Stimulated activated CD8-positive, alpha-beta memory T cell treated with anti-CD3 and anti-CD28 coated beads, Interleukin-2, amount 100 ng/mL, for 48 hours (primary cell): ENCODE measurements at regions not wholly inside any gene's neighbourhood (a gene's known extent, or its start where the extent isn't known, plus 50 kb on each side); places are given as distances from the start of the nearest gene placed in this dataset.

ENCODE experiments used
- DNase-seq, 2 donors: peaks; one replicate each; pipeline ENCODE4 v3.0.0-alpha.2; 2020; ENCODE audit warnings: low read depth in 2 of 2

DNA sequence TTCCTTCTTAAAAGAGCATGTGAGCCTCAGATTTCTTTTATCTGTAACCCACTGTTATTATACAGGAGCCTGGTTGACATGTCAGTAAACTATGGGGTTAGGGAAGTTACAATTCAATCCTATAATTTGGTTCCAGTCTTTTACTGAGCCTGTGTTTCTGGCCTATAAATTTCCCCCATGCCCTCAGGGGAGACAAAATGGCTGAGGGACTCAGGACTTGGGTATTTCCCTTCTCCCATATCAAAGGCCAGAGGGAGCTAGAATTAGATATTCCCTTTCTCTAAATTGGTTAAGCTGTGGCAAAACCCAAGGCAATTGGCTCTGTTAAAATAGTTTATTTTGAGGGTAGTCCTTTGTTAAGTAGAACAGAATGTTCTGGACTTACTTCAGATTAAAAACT, 823.2 kb downstream of the TLE1 start:
- no peak for DNase-seq

DNA sequence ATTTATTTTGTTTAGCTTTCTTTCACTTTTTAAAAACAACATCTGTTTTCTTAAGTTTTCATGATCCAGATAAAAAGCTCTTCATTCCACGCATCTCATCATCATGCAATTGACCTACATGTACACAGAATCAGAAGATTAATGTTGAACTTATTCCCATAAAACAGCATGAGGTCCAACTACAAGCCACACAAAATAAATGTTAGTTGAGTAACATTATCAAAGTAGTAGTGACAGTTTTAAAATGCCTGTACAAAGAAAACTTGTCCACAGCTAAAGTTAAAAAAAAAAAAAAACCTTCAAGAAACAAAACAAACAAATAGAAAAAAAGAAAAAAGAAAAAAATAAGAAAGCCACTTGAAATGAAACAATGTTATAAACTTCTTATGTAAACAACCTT, 846.3 kb downstream of the TLE1 start:
- no peak for DNase-seq

DNA sequence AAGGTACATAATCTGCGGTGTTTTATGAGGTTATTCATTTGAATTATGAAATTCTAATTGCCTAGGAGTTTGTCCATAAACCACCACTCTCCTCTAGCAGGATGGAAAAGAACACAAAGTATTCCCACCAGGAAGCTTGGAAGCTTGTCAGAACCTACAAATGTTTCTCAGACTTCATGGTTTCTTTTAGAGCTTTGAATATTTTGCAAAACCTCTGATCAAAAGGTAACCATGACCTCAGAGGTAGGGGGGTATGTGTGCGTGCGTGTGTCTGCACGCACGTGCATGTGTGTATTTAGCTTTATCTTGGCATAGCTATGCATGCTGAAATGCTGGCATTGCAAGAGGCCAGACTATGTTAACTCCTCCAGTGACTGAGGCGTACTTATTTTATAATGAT, 847.0 kb downstream of the TLE1 start:
- no peak for DNase-seq

DNA sequence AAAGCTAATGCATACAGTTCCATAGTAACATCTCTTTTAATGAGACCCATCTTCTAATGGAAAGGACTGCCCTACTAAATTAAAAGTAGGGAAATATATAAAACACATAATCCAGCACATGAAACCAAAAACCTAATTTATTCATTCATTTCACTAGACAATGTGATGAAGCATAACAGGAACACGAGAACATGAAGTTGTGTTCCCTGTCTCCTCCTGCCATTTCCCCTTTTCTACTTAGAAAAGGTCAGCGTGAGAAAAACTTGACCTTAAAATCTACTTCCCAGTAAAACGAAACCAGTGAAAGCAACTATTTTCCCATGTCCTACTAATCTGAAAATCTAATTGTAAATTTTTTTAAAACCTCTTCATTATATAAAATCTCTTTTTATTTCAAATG, 847.5 kb downstream of the TLE1 start:
- no peak for DNase-seq

DNA sequence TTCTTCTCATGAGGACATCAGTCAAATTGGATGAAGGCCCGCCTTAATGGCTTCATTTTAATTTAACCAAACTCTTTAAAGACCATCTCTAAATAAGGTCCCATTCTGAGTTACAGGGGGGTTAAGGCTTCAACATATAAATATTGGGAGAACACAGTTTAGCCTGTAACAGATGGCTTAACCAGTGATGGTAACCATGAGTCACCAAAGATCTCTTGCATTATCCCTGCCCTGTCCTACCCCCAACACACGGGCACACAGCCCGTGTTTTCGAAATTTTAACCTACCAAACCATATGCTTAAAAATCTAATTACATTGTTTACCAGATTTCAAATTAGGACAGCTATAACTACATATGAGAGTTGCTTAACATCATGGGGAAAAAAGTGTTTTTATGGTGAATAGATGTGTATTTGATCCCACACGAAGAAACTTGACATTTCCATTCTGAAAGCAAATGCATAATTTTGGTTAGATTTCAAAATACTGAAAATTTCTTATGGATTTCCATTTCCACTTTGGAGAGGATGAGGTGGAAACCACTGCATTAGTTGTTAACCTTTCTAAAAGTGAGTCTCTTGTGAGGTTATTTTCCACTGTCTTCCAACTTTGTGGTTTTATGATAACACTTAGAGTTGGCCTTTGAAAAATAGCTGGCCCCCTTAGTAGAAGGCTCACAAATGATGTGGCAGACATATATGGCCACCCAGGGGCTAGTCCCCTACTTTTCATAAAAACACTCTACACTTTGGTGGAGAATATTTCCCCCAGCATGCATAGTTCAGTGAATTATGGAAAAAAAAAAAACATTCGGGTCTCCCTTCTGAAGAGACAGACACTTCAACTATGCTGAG, 849.3 kb downstream of the TLE1 start:
- no peak for DNase-seq

DNA sequence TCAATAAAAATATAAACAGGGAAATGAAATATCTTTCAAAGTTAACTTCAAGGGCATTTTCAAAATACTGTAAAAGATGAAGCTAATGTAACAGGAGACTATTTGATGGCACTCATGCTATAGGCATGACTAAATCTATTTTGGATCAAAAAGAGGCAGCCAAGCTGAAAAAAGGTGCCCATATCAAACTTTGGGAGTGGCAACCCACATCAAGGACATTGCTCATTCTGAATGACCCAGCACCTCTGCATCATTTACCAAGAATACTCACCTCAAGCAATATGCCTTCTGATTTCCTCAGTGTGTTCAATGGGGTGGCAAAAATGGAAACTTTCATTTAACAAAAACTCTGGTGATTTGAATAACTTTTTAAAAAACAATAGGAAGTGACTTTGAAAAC, 853.3 kb downstream of the TLE1 start:
- DNase-seq = no peak

DNA sequence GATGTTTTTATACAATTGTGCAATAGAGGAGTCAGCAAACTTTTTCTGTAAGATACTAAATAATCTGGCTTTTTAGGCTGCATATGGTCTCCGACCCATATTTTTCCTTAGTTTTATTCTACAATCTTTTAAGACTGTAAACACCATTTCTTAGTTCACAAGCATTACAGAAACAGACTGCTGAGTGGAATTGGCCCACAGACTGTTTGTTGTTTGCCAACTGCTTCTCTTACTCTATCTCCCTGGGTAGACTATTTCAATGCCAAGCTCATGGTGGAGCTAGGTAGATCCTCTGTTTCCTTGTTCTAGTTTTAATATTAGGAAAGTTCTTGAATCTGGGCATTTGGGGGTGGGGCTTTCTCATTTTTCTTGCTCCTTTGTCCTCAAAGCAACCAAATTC, 857.6 kb downstream of the TLE1 start:
- DNase-seq = no peak

DNA sequence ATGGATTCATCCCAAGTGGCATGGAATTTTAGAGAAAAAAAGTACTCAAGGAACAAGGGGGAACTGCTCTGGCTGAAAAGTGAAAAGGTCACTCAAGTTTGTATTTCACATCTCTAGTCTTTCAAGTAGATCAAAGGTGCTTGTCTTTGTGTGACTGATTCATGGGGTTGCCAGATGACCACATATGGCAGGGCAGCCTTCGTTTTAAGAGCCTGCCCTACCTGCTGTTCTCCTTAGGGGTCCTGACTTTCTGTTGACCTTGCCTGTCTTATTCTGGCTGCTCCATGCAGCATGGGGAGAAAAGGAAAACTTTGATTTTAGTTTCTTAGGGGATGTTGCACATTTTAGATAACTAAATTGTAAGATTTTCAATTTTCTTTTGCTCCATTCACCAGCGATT, 877.7 kb downstream of the TLE1 start:
- DNase-seq = no peak

DNA sequence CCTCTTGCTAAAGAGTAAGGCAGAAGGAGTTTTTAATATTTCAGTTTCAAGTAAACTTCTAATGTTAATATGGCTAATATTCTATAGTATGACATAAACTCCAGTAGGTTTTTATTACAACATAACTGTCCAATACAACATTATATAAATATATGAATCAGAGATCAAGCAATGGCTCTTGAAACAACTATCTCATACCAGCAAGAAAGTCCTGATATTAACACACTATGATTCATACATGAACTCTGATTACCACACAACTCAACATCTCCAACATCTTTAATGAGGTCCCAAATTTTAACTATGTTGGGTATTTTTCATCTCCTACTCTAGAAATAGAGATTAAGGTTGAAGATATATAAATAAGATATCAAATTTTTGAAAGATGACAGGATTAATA, 878.3 kb downstream of the TLE1 start:
- no peak for DNase-seq

DNA sequence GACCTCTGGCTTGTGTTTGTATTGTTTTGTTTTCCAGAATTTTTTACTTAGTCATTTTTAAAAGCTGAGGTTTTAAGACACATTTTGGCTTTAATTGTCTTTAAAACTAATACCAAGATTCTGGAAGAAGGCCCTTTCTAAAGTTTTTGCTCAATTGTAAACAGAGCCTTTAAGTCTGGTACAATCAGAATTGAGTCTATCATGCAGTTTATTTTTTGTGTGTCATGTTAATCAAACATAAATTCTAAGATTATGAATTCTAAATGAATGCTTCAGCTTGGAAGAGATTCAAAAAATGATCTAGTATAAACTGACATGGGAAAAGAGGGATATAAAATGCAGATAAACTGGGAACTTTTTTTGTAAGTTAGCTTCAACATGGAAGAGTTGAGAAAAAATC, 882.7 kb downstream of the TLE1 start:
- DNase-seq = no peak

DNA sequence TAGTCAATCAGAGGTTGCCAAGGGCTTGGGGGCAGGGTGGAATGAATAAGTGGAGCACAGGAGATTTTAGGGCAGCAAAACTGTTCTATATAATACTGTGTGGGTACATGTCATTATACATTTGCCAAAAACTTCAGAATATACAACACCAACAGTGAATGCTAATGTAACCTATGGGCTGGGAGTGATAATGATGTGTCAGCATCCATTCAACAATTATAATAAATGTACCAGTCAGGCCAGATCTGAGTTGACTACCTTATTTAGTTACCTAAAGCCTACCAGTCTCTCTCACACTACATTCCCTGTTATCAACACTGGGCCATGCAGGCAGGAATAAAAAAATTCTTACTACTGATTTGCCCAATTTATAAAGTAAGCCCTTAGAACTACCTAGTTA, 884.5 kb downstream of the TLE1 start:
- DNase-seq = no peak

DNA sequence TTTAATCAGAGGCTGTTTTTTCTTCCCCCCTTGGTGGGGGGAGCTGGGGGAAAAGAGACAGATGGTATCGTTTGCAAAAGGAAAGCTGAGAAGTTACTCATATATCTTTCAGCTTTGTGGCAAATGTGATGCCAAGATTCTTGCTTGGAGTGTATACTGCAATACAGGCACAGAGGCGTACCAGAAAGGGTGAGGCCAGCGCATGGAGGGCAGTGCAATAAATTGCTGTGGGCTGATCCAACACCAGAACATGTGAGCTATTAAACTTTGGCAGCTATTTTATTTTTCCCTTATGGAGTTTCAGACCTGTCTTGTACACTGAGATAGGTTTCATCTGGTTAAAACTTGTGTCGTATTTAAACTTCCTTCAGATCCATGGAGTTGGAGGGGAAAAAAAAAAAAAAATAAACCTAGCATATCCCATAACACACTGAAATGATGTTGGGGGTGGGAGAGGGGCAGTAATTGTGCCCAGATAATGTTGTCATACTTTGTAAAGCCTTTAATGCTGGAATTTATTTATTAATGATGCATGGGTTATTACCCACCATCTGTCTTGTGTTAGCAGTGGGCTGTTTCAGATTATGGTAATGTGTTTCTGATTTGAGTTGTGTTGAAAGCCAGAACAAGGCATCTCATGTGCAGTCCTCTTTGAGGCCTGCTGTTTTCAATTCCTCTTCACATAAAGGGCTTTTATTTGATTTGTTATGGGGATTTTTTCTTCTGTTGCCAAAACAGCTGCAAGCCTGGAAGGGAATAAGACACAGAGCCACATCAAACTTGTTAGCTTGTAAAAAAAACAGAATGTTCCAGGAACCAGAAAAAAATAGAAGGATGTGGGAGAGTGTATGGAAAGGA, 891.3 kb downstream of the TLE1 start:
- DNase-seq = no peak

DNA sequence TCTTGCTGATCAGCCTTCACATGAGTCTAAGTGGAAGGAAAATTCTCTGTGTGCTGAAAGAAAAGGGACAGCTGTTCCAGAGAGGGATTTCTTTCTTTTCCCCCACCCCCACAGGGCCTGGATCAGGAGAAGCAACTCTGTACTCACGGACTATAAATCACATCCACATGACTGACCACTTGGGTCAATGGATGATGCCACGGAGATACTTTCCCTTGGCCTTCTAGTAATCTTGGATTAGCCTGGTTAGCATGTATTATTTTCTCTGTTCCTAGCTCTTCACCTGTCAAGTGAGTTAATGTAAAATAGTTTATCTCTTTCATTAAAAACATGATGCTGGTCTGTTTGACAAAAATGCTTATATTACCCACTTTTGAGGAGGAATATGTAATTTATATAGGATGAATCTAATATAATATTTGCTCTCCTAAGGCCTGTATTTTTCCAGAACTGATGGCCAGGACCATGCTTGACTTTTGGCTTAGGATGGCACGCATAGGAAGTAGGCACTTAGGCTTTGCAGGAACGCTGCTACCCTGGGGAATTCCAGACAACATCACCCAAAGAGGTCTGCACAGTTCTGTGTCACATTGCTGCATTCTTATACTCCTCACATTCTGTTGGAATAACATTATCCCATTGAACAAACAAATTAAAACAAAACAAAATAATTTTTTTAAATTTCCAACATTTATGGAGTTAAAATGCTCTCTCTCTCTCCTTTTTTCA, 892.1 kb downstream of the TLE1 start:
- DNase-seq = no peak

DNA sequence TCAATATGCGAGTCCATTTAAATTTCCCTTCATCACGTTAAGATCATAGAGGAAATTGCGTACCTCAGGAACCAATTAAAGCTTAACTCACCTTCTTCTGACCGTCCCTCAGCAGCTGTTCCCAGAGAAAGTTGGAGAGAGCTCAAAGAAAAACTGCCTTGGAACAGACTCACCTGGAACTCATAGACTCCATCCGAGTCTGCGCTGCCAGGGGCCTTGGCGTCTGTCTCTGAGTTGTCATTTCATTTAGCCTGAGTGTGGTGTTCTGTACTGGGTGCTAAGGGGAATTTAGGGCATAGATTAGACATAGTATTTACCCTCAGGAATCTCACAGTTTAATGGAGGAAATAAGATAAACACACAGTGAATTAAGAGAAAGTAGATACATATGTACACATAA, 892.7 kb downstream of the TLE1 start:
- DNase-seq = no peak

DNA sequence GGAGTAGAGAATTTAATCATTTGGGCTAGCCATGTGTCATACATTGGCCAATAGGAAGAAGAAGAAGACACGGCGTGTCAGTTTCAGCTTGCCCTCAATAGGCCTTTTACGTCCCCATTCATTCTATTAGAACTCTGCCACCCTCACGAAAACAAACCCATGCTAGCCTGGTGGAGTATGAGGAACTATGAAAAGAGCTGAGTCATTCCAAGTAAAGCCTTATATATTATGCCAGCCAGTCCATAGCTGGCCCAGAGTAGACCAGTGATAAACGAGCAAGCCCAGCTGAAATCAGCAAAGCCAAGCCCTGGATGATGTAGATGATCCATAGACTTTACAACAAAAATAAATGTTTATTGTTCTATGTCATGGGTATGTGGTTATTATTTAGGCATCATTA, 895.1 kb downstream of the TLE1 start:
- DNase-seq = no peak

DNA sequence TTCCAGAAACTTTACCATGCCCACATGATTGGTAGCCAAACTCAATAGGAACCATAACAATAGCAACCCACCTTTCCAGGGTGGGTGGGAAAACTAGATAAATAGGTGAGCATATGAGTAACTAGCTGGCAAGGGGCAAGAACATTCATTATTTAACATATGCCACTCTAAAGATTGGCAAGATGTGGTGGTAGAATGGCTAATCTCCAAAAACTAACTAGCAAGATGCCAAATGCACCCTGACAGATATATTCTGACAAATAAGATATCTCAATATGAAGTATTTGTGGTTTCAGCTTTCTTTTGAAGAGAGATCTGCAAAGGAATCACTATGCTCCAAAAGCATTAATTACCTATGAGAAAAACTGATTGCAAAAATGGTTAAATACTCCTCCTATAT, 895.6 kb downstream of the TLE1 start:
- DNase-seq = no peak

DNA sequence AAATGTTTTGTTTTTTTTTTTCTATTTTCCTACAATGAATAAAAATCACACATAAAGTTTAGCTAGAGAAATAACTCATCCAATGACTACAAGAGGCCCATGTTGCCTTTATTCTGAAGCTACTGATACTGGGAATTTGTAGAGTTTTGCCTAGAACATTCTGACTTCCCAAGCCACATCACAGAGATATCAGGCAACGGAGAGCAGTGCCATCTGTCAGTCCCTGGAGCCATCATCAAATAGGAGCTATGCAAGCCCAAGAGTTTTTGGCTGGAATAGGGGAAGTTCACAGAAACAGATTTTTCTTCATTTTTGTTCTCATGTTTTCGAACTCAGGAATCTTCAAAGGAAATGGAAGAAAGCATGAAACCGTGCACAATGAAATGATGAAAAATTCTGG, 896.6 kb downstream of the TLE1 start:
- no peak for DNase-seq

DNA sequence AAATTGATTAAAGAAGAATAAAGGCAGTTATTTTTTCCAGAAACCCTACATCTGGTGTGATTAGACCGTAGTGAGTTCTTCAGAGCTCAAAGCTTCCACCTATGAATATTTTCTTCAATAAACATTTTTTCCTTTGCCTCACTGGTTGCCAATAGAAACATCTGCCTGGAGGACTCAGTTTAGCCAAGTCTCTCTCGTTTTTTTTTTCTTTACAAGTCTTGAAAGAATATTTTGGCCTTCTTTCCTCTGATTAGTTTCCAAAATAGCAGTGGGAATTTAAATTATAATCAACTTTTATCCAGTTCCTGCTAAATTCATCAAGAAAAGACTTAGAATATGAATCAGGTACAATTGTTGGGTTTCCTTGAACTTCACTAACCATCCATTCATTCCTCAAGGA, 897.5 kb downstream of the TLE1 start:
- DNase-seq = no peak

DNA sequence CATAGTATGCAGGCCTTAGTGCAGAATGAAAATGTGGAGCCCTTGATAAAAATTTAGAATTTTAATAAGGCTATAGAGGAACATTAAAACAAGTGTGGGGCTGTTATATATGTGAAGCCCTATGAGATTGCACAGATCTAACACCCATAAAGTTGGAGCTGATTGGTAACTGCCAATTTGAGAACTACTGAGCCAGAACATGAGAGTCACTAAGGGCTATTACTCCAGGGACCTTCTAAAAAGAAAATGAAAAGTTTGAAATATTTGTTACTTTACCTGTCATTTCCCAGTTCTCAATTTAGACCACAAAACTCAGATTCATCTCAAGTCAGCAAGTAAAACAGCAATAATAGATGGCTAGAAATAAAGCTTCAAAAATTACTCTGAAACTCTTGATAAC, 898.6 kb downstream of the TLE1 start:
- DNase-seq = no peak

DNA sequence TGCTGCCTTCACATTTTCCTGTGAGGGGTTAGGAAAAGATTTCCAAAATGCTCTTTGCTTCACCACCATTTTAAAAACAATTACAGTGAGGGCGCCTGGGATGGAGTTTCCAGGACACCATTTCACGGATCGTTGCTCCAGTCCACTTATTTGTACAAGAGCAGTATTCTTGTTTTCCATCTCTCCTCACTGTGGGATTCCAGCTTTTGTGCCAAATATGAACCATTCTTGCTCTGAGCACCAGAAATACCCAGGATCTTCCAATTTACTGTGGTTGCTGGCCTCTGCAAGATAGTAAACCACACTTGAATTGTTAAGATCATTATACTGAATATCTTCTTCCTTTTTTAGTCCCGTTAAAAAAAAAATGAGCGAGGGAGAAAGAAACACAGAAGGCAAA, 899.5 kb downstream of the TLE1 start:
- DNase-seq = no peak

DNA sequence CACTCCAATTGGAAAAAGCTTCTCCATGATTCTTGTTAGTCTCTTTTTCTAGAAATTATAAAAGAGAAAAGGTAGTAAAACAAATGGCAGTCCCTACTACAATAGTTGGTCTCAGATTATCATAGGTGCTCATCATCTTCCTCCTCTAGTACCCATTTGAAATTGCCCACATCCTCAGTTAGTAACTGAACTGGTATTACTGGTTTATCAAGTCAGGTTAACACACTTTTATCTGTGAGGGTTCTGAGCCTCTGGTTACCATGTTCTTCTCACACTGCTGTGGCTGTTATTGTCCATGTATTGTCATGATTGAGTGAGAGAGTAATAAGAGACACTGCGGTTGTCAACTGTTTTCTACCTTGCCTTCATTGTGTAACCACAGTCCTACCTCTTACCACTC, 901.7 kb downstream of the TLE1 start:
- DNase-seq = no peak

DNA sequence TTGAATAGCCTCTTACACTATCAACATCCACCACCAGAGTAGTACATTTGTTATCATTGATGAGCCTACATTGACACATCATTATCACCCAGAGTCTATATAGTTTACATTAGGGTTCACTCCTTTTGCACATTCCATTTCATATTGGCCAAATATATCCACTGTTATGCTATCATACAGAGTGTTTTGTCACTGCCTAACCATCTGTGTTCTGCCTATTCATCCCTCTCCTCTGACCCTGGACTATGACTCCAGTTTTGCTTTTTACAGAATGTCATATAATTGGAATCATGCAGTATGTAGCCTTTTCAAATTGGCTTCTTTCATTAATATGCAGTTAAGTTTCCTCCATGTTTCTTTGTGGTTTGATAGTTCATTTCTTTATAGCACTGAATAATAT, 904.7 kb downstream of the TLE1 start:
- DNase-seq = no peak

DNA sequence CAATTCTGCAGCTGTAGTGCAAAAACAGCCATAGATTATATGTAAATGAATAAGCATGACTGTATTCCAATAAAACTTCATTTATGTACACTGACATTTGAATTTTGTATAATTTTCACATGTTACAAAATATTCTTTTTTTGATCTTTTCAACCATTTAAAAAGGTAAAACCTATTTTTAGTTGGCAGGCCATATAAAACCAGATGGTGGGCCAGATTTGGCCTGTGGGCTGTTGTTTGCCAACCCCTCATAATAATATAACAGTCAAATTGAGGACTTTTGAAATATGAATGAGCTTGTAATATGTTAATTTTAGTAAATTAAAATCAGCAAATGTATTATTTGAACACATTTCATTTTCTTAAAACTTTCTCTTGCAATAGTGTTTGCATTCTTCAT, 913.4 kb downstream of the TLE1 start:
- no peak for DNase-seq
